Fibroblast of skin of left quadriceps (primary cell): ENCODE measurements at regions not wholly inside any gene's neighbourhood (a gene's known extent, or its start where the extent isn't known, plus 50 kb on each side); places are given as distances from the start of the nearest gene placed in this dataset.

Experiments
- DNase-seq, 2 experiments: peaks; one replicate each; pipeline ENCODE4 v3.0.0-alpha.2; 2013; ENCODE audit warnings: low read depth in 2 of 2

DNA sequence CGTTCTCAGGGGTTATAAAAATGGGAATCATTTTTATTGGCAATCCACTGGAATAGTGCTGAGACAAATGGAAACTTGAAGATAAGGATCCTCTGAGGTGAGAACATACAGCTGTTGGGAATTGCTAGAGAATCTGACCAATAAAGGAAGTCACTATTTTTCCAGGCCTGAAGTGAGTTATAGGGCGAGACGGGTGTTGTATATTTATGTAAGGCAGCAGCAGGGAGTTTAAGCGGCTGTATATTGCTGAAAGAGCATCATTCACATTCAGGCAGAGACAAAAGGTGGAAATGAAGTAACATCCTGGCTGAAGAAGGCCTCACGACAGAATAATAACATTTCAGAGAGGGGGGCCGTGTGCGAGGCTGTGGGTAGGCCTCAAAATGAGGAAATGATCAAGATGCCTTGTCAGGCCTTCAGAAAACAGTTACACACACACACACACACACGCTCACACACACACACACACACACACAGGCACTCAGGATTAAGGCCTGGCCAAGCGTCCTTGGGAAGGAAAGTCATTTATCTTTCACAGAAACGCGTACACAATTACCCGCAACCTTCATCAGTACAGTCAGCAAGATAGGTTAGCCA lies 964.9 kb upstream of the NR2F2 start:
- no peak for DNase-seq

DNA sequence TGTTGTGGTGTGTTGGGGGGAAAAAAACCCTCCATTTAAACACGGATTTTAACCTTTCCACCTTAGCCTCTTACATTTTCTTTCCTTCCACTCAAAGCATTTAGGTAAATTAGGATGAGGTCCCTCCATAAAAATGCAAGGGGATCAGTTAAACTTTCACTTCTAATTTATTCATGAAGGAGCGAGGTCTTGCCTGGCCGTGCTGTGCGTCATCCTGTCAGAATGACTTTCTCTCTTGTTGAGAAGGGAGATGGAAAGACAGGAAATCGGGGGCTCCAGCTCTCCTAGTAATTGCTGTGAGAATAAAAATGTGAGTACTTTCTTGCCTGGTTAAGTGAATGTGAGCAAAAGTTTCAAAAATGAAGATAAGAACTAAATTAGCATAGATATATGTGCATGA lies 962.3 kb upstream of the NR2F2 start:
- no peak for DNase-seq

DNA sequence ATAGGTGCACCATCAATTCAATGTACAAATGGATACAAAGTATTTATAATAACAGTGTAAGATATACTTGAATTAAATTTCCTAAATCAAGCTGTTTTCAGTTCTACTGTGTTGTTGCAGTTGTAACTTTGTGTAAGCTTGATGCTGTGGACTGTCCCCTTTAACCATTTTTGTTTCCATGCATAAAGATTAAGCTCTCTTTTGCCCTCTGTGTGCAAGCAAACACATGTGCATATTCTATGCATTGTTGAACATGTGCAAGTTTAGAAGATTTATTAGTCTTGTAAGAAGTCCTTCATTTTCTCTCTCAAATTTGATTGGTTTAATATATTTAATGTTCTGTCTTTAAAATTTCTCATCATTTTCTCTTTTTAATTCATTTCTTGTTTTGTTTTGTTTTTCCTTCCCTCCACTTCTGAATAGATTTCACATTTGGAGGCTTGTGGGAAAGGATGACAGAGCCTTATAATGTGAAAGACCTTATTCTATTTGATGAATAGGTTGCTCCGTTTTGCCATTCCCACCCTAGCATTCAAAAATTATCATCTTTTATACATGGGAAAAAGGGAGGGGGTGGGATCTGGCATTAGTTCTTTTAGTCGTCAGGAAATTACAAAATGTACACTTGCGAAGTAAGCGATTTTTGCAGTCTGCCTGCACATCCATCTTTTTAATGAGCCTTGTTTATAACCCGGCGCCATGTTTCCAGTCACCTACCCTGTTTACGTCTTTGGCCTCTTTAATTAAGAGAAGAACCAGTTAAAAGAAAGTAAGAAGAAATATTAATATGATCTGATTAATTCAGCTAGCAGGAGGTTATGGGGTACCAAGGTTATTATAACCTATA lies 961.5 kb upstream of the NR2F2 start:
- DNase-seq, result no peak

DNA sequence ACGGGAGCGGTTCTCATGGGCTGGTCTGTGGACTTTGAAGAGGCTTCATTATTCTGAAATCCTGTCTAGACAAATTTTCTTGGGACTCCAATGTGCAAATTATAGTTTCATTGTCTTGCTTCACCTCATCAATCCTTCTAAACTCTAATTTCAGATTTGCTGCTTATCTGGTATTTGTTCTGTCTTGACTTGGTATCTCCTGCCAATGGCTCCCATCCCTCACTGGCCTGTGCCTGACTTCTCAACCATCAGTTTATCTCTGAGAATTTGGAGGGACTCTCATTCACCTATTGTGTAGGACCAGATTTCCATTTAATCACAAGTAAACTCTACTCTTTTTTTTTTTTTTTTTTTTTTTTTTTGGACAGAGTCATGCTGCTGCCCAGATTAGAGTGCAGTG lies 960.2 kb upstream of the NR2F2 start:
- DNase-seq, result no peak

DNA sequence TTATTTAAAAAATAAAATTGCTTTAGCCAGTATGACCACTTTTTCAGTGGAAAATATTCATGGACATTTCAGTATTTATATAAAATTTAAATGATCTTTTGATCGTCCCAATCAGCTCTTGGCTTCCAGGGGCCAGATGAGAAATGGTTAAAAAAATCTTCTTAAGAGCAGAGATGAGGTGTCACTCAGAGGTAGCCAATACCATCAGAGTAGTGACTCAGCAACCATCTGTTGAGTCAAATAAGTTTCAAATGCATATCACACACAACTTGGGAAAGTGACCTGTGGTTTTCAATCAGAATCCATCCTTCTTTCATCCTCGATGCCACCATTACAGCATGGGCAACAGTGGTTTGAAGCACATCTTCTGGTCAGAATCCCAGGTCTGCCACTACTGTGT lies 958.8 kb upstream of the NR2F2 start:
- no peak for DNase-seq

DNA sequence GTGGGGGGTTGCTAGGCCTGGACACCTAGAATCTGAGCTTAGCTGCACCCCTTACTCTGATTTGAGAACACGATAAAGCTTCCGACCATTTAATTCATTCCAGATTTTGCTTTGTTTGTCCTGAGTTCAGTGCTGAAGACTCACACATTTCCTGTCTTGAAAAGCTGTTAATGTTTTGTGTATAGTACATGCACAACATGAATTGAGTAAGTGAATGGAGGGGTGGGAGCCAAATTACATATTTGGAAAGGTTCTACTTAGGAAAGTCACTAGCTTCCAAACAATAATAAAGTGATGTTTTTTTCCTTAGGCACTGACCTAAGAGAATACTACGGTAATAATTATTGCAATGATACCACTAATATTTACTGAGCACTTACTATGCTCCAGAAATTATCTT lies 955.2 kb upstream of the NR2F2 start:
- DNase-seq, result no peak

DNA sequence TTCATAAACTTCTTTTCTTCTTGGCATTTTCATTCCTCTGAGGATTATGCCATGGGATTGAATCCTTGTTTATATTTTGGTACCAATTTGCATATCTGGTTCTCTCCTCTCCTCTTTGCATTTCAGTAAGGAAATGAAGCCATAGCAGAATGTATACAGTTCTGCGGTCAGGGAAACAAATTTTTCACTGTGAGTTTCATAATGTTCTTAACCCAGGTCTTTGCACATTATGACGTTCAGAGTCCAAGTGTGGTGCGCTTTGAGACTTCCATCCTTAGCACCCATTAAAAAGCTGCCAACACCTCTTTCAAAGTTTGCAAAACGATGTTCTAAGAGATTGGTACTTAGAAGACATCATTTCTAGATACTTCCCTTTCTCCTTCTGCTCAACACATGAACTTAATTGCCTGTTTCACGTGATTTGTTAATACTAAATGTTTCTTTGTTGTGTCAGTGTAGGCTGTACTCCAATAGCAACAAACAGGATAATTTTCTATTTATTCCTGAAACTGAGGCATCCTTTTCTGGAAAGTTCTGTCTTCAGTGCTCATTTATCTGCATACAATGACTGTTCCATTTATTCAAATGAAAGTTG lies 953.1 kb upstream of the NR2F2 start:
- DNase-seq, result no peak

DNA sequence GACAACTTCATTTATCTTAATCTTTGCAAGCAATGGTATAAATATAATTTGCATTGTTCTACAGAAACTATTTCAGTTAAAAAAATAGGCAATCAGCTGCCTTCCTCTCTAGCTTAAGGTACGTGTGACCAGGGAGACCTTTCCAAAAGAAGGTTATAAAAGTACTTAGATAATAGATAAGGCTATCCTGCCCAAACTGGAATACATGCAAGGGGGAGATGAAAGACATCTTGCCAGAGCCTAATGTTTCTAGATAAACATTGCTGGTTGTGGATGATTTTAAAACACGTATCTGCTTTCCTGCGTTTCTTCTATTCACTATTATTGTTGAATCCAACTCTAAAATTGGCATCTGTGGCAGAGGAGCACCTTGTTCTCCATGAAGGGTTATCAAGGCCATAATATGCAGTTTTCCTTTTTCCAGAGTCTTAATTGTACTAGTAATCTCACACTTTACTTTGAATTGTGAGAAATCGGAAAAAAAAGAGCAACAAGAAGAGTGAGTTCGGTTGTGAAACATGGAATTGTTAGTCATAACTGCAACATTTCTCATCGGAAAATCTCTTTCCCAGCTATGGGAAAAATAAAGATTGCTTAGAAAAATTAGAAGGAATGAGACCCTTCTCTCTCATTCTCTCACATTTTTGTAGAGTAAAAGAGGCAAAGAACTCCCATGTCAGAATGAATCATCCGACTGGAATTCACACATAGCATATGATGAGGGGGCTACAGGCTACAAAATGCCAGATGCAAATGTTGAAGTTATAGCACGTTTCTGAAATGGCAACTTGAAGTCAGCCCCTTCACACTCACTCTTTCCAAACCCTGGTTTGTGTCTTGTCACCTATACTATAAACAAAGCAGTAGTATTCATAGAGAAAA lies 936.1 kb upstream of the NR2F2 start:
- DNase-seq, result peak; percentile 66 to 74

DNA sequence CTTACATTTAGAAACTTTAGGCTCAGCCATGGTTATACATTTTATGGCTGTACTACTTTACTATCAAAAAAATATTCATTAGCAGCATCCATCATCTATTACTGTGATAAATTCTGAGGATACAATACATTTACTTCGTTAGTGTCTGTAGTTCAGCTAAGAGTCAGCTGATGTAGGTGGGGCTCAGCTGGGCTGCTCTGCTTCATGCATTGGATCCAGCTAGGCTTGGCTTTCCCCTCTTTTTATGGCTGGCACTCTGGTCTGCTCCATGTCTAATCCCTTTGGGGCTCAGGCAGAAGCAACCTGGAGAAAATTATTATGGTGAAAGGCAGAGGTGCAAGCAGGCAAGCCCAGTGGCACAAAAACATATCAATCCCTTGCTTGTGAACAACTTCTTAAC lies 930.1 kb upstream of the NR2F2 start:
- DNase-seq, result no peak

DNA sequence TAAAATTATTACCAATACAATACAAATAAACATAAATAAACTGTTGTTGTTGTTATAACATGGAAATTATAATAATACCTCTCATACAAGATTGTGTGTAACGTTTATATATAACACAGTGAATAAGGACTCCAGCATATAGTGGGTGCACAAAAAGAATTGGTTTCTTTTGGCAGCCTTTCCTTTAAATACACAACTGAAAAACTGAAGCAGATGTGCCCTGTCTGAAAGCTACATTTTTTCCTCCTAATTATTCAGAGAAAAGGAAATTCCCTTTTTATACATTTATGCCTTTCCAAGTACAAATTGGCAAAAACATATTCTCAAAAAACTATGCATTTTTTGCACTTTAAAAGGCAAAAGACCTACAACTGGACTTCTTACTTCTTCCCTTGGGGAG lies 928.9 kb upstream of the NR2F2 start:
- peak in 1 of 2 experiments; percentile 7 for DNase-seq

DNA sequence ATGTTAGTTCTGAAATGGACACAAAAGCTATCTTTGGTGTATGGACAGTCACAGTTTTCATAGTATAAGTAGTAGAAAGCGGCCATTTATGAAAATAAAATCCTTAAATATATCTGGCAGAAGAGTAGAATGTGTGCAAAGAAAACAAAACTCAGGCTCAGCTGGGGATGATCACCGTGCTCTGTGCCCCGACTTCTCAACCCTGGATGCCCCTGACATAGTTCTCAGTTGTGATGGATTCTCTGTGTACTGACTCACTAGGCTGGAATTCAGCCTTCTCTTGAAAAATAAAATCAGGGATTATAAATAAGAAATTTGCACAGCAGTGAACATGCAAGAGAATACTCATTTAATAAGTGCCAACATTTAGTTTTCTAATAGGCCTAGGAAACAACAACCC lies 925.1 kb upstream of the NR2F2 start:
- peak; percentile 26 to 30 for DNase-seq

DNA sequence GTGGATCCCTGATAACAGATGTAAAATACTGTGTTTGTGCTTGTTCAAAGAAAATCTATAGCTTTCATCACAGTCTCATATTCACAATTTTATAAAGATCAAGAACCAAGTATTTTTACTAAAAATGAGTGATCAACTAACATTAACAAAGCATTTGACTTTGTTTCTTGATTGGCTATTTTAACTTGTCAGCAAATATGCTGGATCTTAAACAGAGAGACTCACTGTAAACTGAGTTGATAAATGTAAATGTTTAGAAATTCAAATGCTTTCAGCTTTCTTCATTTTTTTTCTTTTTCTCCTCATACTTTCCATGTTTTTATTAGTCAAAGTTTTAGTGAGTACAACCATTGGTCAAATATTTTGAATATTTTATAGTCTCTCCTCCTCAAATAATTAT lies 923.0 kb upstream of the NR2F2 start:
- DNase-seq, result no peak

DNA sequence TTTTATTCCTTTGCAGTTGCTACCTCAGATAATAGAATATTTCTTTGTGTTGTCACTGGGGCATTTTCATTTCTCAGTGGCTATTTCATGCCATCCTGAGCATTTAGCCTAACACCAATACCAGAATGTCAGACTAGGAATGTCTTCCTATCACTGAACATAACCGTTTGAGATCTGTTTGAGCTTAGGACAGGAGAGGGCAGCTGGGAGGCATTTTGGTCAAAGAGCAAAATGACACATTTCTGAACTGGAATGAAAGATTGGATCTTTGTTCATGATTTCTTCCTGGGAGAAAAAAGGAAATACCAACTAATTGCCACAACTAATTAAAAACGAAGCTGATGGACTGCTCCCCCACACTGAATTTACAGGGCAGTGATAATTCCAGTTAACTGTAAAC lies 921.3 kb upstream of the NR2F2 start:
- DNase-seq, result no peak

DNA sequence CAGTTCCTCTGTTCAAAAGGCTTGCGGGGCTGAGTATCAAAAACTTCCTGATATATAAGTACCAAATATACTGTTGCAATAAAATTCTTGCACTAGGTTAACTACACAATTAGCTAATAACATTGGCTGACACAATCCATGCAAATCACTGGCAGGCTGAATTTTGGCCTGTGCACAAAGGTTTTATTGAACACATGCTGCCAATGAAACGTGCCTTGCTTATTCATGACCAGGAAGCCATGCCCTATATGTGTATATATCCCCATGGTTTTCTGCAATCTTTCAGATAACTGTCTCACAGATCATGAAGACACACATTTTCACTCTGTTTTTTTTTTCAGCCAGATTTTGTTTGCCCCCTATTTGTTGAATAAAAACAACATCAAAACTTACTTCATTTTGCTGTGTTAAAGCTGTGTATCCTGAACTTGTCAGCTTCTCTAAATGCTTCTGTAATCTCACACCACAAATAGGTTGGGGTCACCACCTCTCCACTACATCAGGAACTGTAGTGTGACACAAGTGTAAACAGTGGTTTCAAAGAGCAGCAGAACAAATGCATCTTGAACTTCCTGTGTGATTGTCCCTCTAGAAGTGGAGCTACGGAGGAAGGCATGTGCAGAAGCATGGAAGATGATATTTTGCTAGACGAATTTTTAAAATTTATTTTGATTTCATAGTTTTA lies 920.7 kb upstream of the NR2F2 start:
- peak in 1 of 2 experiments; percentile 5 for DNase-seq

DNA sequence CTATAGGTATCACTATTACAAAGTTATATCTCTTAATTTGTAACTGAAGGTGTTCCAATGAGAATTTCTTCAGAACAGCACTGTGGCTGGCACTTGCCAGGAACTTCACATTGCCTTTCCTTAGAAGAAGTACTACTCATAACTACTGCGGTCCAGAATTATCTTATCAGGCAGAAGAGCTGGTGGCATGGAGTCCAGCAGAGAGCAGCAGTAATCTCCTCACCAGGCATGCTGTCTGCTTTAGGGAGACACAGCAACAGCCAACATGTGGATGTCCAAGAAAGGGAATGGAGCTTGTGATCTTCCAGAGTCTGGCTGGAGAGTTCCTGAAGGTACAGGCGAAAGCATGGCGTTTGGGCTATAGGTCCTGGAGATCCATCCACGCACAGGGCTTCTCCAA lies 919.7 kb upstream of the NR2F2 start:
- no peak for DNase-seq

DNA sequence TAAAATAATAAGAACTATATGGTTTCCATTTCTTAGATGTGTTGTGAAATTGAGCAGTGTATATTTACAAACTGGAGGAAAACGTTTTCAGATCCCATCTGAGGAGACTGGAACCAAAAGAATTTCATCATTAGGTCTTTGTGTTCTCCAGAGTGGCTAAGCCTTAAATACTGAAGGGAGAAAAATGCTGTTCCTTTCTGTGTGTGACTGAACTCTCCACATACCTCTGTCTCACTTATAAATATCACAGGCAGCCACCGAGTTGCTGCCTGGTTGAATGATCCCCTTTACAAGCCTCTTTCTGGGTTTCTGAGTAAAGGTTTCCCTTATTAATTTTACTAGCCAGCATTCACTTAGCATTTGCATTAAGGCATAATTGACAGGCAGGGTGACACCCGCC lies 913.9 kb upstream of the NR2F2 start:
- DNase-seq, result no peak

DNA sequence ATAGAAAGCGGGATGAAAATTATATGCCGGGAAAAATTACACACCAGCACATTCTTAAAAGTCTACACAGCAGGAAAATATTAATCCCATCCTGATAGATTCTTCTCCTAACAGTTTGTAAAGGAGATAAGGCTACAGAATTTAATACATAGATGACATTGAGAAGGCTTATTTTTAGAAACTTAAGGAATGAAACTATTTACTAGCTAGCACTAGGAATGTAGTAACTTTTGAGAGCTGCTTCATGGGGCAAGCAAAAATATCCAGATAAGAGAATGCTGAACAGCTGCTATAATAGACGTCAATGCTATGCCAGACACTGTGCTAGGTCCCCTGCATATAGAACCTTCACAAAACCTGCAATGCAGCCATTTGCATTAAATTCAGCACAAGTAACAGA lies 912.7 kb upstream of the NR2F2 start:
- no peak for DNase-seq

DNA sequence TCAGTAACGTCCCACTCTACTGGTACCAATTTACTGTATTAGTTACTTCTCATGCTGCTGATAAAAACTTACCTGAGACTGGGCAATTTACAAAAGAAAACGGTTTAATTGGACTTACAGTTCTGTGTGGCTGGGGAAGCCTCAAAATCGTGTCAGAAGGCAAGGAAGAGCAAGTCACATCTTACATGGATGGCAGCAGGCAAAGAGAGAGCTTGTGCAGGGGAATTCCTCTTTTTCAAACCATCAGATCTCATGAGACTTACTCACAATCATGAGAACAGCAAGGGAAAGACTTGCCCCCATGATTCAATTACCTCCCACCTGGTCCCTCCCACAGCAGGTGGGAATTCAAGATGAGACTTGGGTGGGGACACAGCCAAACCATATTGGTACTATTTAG lies 908.2 kb upstream of the NR2F2 start:
- DNase-seq, result no peak

DNA sequence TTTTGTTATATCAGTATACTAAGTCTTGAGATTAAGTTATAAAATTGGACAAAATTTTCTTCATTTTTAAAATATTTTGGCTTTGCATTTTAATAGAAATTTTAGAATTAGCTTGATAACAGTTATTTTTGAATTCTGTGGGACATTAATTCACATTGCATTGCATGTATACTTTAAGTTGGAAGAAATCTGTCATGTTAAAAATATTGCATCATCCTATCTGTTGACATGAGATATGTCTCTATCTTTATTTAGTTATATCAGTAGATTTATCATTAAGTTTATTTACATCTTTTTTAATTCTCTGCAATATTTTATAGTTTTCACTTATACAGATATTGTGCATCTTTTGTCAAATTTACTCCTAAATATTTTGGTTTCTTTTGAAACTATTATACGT lies 904.6 kb upstream of the NR2F2 start:
- DNase-seq, result no peak

DNA sequence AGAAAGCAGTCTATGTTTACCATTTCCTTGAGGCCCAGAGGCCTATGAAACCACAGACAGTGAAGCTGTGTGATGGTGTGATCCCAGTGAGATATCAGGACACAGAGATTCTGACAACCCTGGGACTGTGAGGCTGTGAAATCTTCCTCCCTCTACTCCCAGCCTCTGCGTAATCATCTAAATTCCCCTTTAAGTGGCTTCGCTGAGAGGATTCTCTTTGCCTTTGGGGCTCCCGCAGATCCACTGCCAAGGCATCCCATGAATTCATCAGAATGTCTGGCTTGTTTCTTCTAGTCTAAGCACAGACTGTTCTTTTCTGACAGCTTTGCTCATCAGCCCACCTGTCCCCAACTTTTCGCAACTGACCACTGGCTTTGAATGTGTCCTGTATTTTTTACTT lies 901.2 kb upstream of the NR2F2 start:
- no peak for DNase-seq

DNA sequence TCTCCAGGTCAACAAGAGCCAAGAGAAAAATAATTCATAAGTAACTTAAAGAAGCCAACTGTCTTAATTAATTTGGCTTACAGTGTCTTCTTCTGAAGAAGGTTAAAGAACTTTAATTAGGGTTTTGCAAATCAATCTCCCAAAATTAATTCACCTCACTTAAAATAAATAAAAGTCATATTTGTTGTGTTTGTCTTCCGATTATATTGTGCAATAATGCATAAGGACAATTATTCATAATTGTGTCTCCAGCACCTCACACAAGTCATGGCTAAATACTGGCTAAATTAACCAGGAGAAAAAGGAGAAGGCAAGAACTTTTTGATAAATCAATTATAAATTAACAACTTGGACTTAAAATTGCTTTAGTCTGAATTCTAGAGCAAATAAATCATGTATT lies 899.0 kb upstream of the NR2F2 start:
- DNase-seq, result no peak
